ENCODE measurements at regions not wholly inside any gene's neighbourhood (a gene's known extent, or its start where the extent isn't known, plus 50 kb on each side); places are given as distances from the start of the nearest gene placed in this dataset.
"Not testable (repeated sequence)": the region's sequence is repeated elsewhere in the genome, so short reads cannot be mapped to it uniquely, and the experiment has no call there.

- DNase-seq (ENCODE audit: low read depth) = no peak
Observed at GRCh38 chr4:36601864-36602495, 320.6 kb downstream of the DTHD1 start.

- no peak for DNase-seq (ENCODE audit: low read depth)
Observed at GRCh38 chr4:36609661-36610060, 328.2 kb downstream of the DTHD1 start.

GRCh38 chr4:36610628-36611027 is 329.2 kb downstream of the DTHD1 start:
- no peak for DNase-seq (ENCODE audit: low read depth)

GRCh38 chr4:36613142-36613541 is 331.7 kb downstream of the DTHD1 start:
- DNase-seq (ENCODE audit: low read depth) = not testable (repeated sequence)

GRCh38 chr4:36614011-36614410 is 332.6 kb downstream of the DTHD1 start:
- DNase-seq (ENCODE audit: low read depth) = no peak

GRCh38 chr4:36618102-36618501 is 336.7 kb downstream of the DTHD1 start:
- no peak for DNase-seq (ENCODE audit: low read depth)

GRCh38 chr4:36624030-36624429 is 342.6 kb downstream of the DTHD1 start:
- no peak for DNase-seq (ENCODE audit: low read depth)

- DNase-seq (ENCODE audit: low read depth) = no peak
Observed at GRCh38 chr4:36638273-36638811, 356.9 kb downstream of the DTHD1 start.

- no peak for DNase-seq (ENCODE audit: low read depth)
Observed at GRCh38 chr4:36640876-36641275, 359.5 kb downstream of the DTHD1 start.

GRCh38 chr4:36651253-36651652 is 369.8 kb downstream of the DTHD1 start:
- DNase-seq (ENCODE audit: low read depth) = no peak

- DNase-seq (ENCODE audit: low read depth) = no peak
Observed at GRCh38 chr4:36652857-36653256, 371.4 kb downstream of the DTHD1 start.

GRCh38 chr4:36665985-36666527 is 384.6 kb downstream of the DTHD1 start:
- no peak for DNase-seq (ENCODE audit: low read depth)

- no peak for DNase-seq (ENCODE audit: low read depth)
Observed at GRCh38 chr4:36675436-36675835, 394.0 kb downstream of the DTHD1 start.

- DNase-seq (ENCODE audit: low read depth) = no peak
Observed at GRCh38 chr4:36676139-36677050, 395.0 kb downstream of the DTHD1 start.

- DNase-seq (ENCODE audit: low read depth) = no peak
Observed at GRCh38 chr4:36677112-36677511, 395.7 kb downstream of the DTHD1 start.

- DNase-seq (ENCODE audit: low read depth) = no peak
Observed at GRCh38 chr4:36677874-36678273, 396.5 kb downstream of the DTHD1 start.

- DNase-seq (ENCODE audit: low read depth) = no peak
Observed at GRCh38 chr4:36687681-36688080, 406.3 kb downstream of the DTHD1 start.

GRCh38 chr4:36692586-36692985 is 411.2 kb downstream of the DTHD1 start:
- DNase-seq (ENCODE audit: low read depth) = no peak

- DNase-seq (ENCODE audit: low read depth) = no peak
Observed at GRCh38 chr4:36702245-36702644, 420.8 kb downstream of the DTHD1 start.

- no peak for DNase-seq (ENCODE audit: low read depth)
Observed at GRCh38 chr4:36704289-36704688, 422.9 kb downstream of the DTHD1 start.

GRCh38 chr4:36709991-36710390 is 428.6 kb downstream of the DTHD1 start:
- no peak for DNase-seq (ENCODE audit: low read depth)

GRCh38 chr4:36712013-36712412 is 430.6 kb downstream of the DTHD1 start:
- no peak for DNase-seq (ENCODE audit: low read depth)

- no peak for DNase-seq (ENCODE audit: low read depth)
Observed at GRCh38 chr4:36716874-36717273, 435.5 kb downstream of the DTHD1 start.

Measured in amniotic epithelial cell (primary cell).